Osteoblast (primary cell): ENCODE measurements at regions not wholly inside any gene's neighbourhood (a gene's known extent, or its start where the extent isn't known, plus 50 kb on each side); places are given as distances from the start of the nearest gene placed in this dataset.
A peak's percentile ranks its signal among the peaks of the same experiment; 100 is the strongest.

Source experiments
- DNase-seq: peaks from one replicate; pipeline ENCODE4 v3.0.0; 2011; ENCODE audit warnings: low spot score, mixed read lengths; ENCODE audit not compliant: insufficient read length; ENCODE audit errors: missing footprints
- H2AFZ ChIP-seq: 2 replicates; pipeline ENCODE4 v1.6.0; 2011; ENCODE audit warnings: mild to moderate bottlenecking, low read length
- H3K27ac ChIP-seq: 2 replicates; pipeline ENCODE4 v1.5.1; 2011; ENCODE audit warnings: mild to moderate bottlenecking, low read depth, low read length, moderate library complexity
- H3K27me3 ChIP-seq: 2 replicates; pipeline ENCODE4 v1.6.0; 2012; ENCODE audit warnings: mild to moderate bottlenecking, control low read depth, inconsistent platforms, low read length, moderate library complexity; ENCODE audit not compliant: insufficient read depth
- H3K36me3 ChIP-seq: 2 replicates; pipeline ENCODE4 v1.5.1; 2011; ENCODE audit warnings: mild to moderate bottlenecking, low read length, control low read depth, moderate library complexity; ENCODE audit not compliant: insufficient read depth
- H3K4me1 ChIP-seq: 2 replicates; pipeline ENCODE4 v1.5.1; 2011; ENCODE audit warnings: mild to moderate bottlenecking, low read length, control low read depth, moderate library complexity; ENCODE audit not compliant: insufficient read depth
- H3K4me2 ChIP-seq: 2 replicates; pipeline ENCODE4 v1.6.0; 2011; ENCODE audit warnings: mild to moderate bottlenecking, low read length; ENCODE audit not compliant: insufficient read depth
- H3K4me3 ChIP-seq: fragments of 200-600 bp; sonication (generic); 3 replicates; pipeline ENCODE4 v1.5.1; 2012; ENCODE audit warnings: mild to moderate bottlenecking, low read length, inconsistent platforms; ENCODE audit not compliant: insufficient read depth
- H3K79me2 ChIP-seq: 2 replicates; pipeline ENCODE4 v1.6.0; 2012; ENCODE audit warnings: mild to moderate bottlenecking, low read length, control low read depth, inconsistent platforms; ENCODE audit not compliant: insufficient read depth
- H3K9me3 ChIP-seq: 2 replicates; pipeline ENCODE4 v1.5.1; 2011; ENCODE audit warnings: low read depth, low read length, control low read depth
- H4K20me1 ChIP-seq: 2 replicates; pipeline ENCODE4 v1.6.0; 2012; ENCODE audit warnings: mild to moderate bottlenecking, low read length, control low read depth; ENCODE audit not compliant: insufficient read depth
- TF ChIP-seq, protein P1 (sequence below): IDR thresholded peaks from 2 replicates; pipeline ENCODE4 v1.5.1; 2011; ENCODE audit warnings: mild to moderate bottlenecking, low read depth, low read length, moderate library complexity; ENCODE audit errors: extremely low read depth

DNA sequence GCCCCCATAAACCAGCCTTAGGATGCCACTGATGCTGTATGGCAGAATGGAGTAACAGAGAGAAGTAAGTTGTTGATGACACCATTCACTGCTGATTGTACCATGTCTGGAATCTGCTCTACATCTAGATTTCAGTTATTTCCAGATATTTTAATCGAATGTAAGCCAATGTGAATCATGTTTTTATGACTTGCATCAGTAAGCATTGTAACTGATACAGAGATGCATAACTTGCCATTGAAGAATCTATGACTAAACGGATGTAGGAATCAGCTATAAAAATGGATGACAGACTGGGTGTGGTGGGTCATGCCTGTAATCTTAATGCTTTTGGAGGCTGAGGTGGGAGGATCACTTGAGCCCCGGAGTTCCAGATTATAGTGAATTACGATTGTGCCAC, 161.0 kb upstream of the GATB start:
- Histone ChIP-seq H3K4me3 (no peak overlapping the region), H2AFZ (peak overlapping the region; percentile 30), H3K4me2 (peak overlapping the region; percentile 37), H3K27me3 (no peaks in the 10 kb centered on the region), H3K36me3 (no peaks in the 10 kb centered on the region), H3K9me3 (no peaks in the 10 kb centered on the region), H3K79me2 (no peaks in the 10 kb centered on the region), H3K4me1 (peaks cover 14% of the 10 kb centered on the region), H4K20me1 (no peaks in the 10 kb centered on the region), H3K27ac (peak overlapping the region; percentile 81)
- DNase-seq, result peak; percentile 64
- TF ChIP-seq, protein P1, sequence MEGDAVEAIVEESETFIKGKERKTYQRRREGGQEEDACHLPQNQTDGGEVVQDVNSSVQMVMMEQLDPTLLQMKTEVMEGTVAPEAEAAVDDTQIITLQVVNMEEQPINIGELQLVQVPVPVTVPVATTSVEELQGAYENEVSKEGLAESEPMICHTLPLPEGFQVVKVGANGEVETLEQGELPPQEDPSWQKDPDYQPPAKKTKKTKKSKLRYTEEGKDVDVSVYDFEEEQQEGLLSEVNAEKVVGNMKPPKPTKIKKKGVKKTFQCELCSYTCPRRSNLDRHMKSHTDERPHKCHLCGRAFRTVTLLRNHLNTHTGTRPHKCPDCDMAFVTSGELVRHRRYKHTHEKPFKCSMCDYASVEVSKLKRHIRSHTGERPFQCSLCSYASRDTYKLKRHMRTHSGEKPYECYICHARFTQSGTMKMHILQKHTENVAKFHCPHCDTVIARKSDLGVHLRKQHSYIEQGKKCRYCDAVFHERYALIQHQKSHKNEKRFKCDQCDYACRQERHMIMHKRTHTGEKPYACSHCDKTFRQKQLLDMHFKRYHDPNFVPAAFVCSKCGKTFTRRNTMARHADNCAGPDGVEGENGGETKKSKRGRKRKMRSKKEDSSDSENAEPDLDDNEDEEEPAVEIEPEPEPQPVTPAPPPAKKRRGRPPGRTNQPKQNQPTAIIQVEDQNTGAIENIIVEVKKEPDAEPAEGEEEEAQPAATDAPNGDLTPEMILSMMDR, result no peak

DNA sequence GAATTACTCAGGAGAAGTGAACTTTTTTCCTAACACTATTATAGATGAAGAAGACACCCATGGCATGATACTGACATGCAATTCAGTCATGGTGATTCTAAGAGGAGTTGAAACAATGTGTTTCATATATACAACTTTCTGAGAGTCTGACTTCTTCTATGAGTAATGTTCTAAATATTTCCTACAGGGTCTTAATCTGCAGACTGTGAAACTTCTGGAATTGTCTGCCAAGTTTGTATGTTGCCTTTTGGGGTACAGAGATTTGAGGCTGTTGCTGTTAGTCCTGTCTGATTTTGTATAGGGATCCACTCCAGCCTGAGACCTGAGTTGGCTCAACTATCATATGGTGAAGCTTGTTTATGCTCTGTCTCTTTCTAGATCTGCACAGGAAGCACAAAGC, 160.6 kb upstream of the GATB start:
- peak overlapping the region; percentile 37 for H3K4me2 ChIP-seq
- no peaks in the 10 kb centered on the region for H3K36me3 ChIP-seq
- peaks cover 14% of the 10 kb centered on the region for H3K4me1 ChIP-seq
- DNase-seq, result no peak
- peak overlapping the region; percentile 30 for H2AFZ ChIP-seq
- H3K79me2 ChIP-seq, result no peaks in the 10 kb centered on the region
- H3K27ac ChIP-seq, result peak overlapping the region; percentile 81
- TF ChIP-seq, protein P1, result no peak
- no peaks in the 10 kb centered on the region for H4K20me1 ChIP-seq
- no peak overlapping the region for H3K4me3 ChIP-seq
- no peaks in the 10 kb centered on the region for H3K27me3 ChIP-seq
- H3K9me3 ChIP-seq, result no peaks in the 10 kb centered on the region

DNA sequence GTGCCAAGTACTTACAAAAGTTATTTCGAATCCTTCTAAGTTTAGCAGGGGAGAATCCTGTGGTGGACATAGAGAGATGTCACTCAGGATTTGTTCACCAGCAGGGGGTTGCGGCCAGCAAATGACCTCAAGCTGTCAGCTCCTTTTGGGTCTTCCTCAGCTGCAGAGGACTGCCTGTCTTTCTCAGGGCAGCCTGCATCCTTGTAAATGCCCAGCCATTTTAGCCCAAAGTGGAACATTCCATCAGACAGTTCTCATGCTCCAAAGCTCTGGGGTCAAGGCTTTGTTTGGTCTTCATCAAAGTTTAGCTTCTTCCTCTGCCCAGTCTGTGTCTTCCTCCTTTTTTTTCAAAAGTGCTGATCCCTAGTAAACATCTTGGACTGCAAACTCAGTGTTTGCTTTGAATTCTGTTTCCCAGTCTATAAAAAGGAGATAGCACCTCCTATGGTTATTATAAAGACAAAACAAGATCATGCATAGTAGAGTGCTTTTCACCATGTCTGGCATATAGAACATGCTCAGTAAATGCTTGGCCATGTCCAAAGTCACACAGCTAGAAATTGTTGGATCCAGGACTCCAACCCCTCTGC, 156.4 kb upstream of the GATB start:
- Histone ChIP-seq H4K20me1 (no peaks in the 10 kb centered on the region), H3K4me3 (no peak overlapping the region), H3K4me1 (peaks cover 10% of the 10 kb centered on the region), H3K27ac (no peak overlapping the region), H3K36me3 (no peaks in the 10 kb centered on the region), H3K4me2 (no peak overlapping the region), H3K79me2 (no peaks in the 10 kb centered on the region), H2AFZ (no peak overlapping the region), H3K9me3 (no peaks in the 10 kb centered on the region), H3K27me3 (no peaks in the 10 kb centered on the region)
- DNase-seq, result no peak
- TF ChIP-seq, protein P1, result no peak

DNA sequence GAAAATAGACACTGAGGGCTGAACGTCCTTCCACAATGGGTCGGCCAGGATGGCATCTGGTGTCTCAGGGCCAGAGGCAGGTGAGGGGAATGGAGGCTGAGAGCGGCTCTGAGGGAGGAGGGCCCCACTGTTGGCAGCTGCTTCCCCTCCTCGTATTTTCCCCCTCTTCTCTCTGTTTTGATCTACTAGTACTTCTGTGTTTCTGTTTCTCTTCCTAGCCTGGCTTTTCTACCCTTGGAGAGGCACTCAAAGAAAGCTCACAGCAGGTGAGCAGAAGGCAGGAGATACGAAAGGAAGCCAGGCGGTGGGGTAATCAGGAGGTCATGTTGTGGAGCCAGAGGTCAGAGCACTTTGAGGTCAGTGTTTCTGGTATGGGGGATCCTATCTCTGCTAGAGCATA, 151.8 kb upstream of the GATB start:
- Histone ChIP-seq H3K9me3 (no peaks in the 10 kb centered on the region), H3K27me3 (peaks cover 8% of the 10 kb centered on the region), H3K4me1 (no peaks in the 10 kb centered on the region), H2AFZ (no peak overlapping the region), H3K36me3 (no peaks in the 10 kb centered on the region), H3K4me2 (no peak overlapping the region), H3K4me3 (no peak overlapping the region), H3K79me2 (no peaks in the 10 kb centered on the region), H3K27ac (no peak overlapping the region), H4K20me1 (no peaks in the 10 kb centered on the region)
- TF ChIP-seq, protein P1, result no peak
- DNase-seq, result no peak
